ENCODE measurements at regions not wholly inside any gene's neighbourhood (a gene's known extent, or its start where the extent isn't known, plus 50 kb on each side); places are given as distances from the start of the nearest gene placed in this dataset.

GRCh38 chr5:105587963-105588662 is 2025.5 kb upstream of the NUDT12 start:
- Histone ChIP-seq H3K27me3 (no peaks in the 10 kb centered on the region), H3K27ac (no peak overlapping the region), H3K4me3 (no peak overlapping the region), H3K4me1 (no peaks in the 10 kb centered on the region), H3K36me3 (no peaks in the 10 kb centered on the region), H3K9me3 (peaks cover 0 to 15% (median 0%) of the 10 kb centered on the region in 11 donors)
- DNase-seq = no peak
- TF ChIP-seq CTCF (IDR thresholded peaks at IDR 0.05) = no peak
- 63 to 69% methylated on average over 6 of the region's 6 CpGs for WGBS, 2 donors
- intact Hi-C loops (cut with DNase I) = no loop called here
- ATAC-seq = no peak

- no peak overlapping the region for H3K27ac ChIP-seq
- no peaks in the 10 kb centered on the region for H3K27me3 ChIP-seq
- TF ChIP-seq CTCF (IDR thresholded peaks at IDR 0.05) = no peak
- no peaks in the 10 kb centered on the region for H3K36me3 ChIP-seq
- no peak overlapping the region for H3K4me3 ChIP-seq
- no peaks in the 10 kb centered on the region for H3K4me1 ChIP-seq
- peaks cover 0 to 29% (median 0%) of the 10 kb centered on the region in 11 donors for H3K9me3 ChIP-seq
- DNase-seq (no peak), ATAC-seq (no peak)
- intact Hi-C loops (cut with DNase I) = no loop called here
- WGBS, 2 donors = 50 to 69% methylated on average over 7 of the region's 7 CpGs
Observed at GRCh38 chr5:105581988-105582690, 2019.5 kb upstream of the NUDT12 start.

- Histone ChIP-seq H3K9me3 (peaks cover 0 to 6% (median 0%) of the 10 kb centered on the region in 11 donors), H3K4me3 (no peak overlapping the region), H3K27me3 (no peaks in the 10 kb centered on the region), H3K36me3 (no peaks in the 10 kb centered on the region), H3K27ac (no peak overlapping the region), H3K4me1 (no peaks in the 10 kb centered on the region)
- TF ChIP-seq CTCF (IDR thresholded peaks at IDR 0.05) = no peak
- intact Hi-C loops (cut with DNase I) = no loop called here
- ATAC-seq (no peak), DNase-seq (no peak)
Observed at GRCh38 chr5:105573575-105573974, 2011.0 kb upstream of the NUDT12 start.

- H3K36me3 ChIP-seq = no peaks in the 10 kb centered on the region
- H3K4me3 ChIP-seq = no peak overlapping the region
- no peak for ATAC-seq
- no peak for DNase-seq
- WGBS, 2 donors = 75 to 80% methylated on average over 1 of the region's 1 CpG
- no peaks in the 10 kb centered on the region for H3K27me3 ChIP-seq
- no peaks in the 10 kb centered on the region for H3K9me3 ChIP-seq
- H3K27ac ChIP-seq = no peak overlapping the region
- intact Hi-C loops (cut with DNase I) = no loop called here
- no peak for TF ChIP-seq CTCF (IDR thresholded peaks at IDR 0.05)
- H3K4me1 ChIP-seq = no peaks in the 10 kb centered on the region
Observed at GRCh38 chr5:105565531-105565930, 2002.9 kb upstream of the NUDT12 start.
